Hematopoietic multipotent progenitor cell treated with erythropoietin and hydrocortisone succinate and interleukin-3 and kit ligand, for 8 days (in vitro differentiated cells): ENCODE measurements at regions not wholly inside any gene's neighbourhood (a gene's known extent, or its start where the extent isn't known, plus 50 kb on each side); places are given as distances from the start of the nearest gene placed in this dataset.
"Not testable (repeated sequence)": the region's sequence is repeated elsewhere in the genome, so short reads cannot be mapped to it uniquely, and the experiment has no call there.

Experiments used
- DNase-seq: peaks from one replicate; pipeline ENCODE4 v3.0.0-alpha.2; 2015

- DNase-seq: no peak
Observed at GRCh38 chr6:96276305-96276704, 245.3 kb upstream of the UFL1 start.

GRCh38 chr6:96276856-96277255 is 244.8 kb upstream of the UFL1 start:
- DNase-seq: no peak

- DNase-seq: no peak
Observed at GRCh38 chr6:96279084-96279483, 242.5 kb upstream of the UFL1 start.

DNA sequence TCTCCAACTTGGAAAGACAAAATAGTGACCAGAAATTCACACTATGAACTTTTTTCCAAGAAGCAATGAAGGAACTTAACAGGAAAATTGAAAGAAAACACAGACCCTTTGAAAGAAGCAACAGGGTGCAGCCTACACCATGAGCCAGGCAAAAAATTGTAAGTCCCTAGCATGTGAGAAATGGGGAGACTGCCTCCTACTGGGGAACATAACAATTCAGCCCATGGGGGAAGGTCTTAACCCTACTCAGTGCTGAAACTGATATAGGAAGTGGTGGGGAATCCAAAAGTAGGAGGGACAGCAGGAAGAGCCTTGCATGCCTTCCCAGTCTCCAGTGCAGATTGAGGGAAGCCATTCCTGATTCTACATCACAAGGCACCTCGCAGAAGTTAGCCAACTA is 235.1 kb upstream of the UFL1 start:
- no peak for DNase-seq

DNA sequence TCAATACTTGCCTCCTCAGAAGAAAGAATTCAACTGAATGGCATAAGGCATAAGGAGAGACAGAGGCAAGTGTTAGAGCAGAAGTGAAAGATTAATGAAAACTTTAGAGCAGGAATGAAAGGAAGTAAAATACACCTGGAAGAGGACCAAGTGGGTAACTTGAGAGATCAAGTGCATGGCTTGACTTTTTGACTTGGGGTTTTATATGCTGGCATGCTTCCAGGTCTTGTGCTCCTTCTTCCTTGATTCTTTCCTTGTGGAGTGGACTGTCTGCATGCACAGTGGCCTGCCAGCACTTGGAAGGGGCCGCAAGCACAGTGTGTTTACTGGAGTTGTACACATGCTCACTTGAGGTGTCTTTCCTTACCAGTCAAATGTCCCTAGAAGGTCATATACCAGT is 222.1 kb upstream of the UFL1 start:
- no peak for DNase-seq

GRCh38 chr6:96301023-96301422 is 220.6 kb upstream of the UFL1 start:
- DNase-seq: no peak

GRCh38 chr6:96301781-96302180 is 219.8 kb upstream of the UFL1 start:
- no peak for DNase-seq

DNA sequence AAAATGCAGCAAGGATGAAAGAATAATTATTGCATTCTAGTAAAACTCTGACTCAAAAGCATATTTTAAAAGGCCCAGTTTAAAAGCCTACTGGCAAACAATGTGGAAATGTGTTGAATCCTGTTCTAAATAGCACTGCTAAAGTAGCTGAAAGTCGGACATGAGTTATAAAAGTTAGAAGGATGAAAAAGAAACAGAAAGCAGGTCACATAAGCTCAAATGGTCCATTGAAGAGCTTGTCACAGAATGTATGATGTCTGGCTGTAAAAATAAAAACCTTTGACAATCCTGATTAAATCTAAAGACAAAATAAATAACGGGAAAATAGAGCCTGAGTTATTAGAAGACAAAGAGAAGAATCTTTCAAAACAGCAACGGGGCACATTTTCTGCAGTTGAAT is 218.6 kb upstream of the UFL1 start:
- DNase-seq: no peak

GRCh38 chr6:96304997-96305396 is 216.6 kb upstream of the UFL1 start:
- no peak for DNase-seq

DNA sequence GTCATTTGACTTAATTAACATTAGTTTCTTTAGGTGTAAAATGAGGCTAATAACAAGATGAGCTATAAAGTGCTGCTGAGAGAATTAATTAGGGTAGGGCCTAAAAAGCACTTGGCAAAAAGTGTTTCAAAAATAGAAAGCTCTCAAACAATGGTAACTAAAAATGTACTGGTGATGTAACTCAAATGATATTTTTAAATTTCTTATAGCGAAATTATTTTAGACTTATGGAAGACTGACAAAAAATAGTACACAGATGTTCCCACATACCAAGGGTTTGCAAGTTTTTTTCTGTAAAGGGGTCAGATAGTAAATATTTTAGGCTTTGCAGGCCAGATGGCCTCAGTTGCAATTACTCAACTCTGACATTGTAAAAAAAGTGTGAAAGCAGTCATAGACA is 190.7 kb upstream of the UFL1 start:
- no peak for DNase-seq

- no peak for DNase-seq
Observed at GRCh38 chr6:96340164-96340563, 181.4 kb upstream of the UFL1 start.

- DNase-seq: no peak
Observed at GRCh38 chr6:96345501-96345900, 176.1 kb upstream of the UFL1 start.

GRCh38 chr6:96381246-96381645 is 140.4 kb upstream of the UFL1 start:
- no peak for DNase-seq

DNA sequence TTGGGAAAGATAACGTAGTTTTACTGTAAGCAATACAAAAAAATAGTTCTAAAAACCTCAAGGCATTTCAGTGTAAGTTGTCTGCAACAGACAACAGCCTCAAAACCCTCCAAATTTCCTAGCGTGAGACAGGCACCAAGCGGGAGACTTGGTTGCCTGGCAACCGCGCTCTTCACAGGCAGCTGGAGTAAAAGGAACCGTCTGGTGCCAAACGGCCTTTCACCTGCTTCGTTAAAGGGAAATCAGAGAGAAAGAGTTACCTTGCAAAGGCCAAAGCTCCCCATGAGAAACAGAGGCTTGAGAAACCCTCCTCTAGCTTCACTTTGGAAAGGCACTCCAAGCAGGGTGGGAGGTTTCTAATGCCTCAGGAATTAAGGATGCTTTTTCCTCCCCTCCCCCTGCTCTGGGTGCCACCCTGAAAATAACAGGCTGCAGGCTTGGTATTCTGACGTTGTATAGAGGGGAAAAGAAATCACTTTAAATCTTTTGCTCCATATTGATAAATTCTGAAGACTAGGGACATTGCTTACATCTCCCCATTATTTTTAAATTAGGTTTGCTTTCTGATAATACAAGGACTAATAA is 129.7 kb upstream of the UFL1 start:
- no peak for DNase-seq

DNA sequence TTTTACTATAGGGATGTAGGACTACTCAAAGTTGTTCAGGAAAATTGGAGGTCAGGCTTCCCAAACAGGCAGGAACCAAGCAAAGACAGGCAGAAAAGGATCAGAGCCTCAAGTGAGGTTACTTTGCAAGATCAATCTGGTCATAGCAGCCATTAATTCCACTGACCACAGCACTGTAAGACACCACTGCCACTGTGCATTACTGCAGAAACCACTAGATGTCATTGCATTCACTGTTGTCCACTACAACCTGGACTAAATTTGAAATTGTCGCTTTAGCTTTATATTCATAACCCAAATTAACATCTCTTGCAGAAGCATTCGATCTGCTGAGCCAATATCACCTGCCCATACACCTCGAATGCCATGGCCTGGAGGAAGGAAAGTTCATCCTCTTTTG is 126.9 kb upstream of the UFL1 start:
- no peak for DNase-seq

- DNase-seq: no peak
Observed at GRCh38 chr6:96410467-96410866, 111.1 kb upstream of the UFL1 start.

- DNase-seq: no peak
Observed at GRCh38 chr6:96420294-96420693, 101.3 kb upstream of the UFL1 start.

DNA sequence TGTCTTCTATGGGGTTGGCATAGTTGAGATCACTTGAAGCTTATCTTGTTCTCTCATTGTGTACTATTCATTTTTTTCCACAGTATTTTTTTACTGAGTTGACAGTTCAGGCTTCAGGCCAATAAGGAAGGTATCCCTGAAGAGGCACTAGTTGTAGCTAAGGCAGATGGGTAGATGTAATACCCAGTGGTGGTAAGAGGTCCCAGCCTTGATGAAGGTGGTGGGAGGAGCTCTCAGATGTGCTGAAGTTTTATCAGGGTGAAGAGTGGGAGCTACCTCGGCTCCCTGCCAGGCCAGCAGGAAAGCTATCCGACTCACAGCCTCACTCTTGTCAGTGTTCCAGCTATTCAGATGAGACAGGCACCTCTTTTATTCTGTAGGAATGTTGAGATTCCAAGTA is 87.7 kb upstream of the UFL1 start:
- no peak for DNase-seq

DNA sequence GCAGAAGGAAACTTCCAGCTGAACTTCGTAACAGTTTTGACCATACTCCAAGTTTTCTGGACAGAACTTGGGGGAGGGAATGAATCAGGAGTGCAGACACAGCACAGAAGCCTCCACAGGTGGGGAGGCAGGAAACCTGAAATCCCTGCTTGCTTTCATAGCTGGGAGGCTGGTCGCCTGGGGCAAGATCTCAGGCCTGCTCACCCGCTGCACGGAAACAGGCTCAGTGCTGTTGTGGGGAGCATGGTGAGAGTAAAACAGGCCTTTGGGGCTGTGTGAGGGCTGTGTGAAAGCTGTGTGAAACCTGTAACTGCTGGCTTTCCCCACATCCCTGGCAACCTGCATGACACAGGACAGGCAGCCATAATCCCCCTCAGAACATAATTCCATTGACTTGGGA is 85.2 kb upstream of the UFL1 start:
- DNase-seq: no peak

DNA sequence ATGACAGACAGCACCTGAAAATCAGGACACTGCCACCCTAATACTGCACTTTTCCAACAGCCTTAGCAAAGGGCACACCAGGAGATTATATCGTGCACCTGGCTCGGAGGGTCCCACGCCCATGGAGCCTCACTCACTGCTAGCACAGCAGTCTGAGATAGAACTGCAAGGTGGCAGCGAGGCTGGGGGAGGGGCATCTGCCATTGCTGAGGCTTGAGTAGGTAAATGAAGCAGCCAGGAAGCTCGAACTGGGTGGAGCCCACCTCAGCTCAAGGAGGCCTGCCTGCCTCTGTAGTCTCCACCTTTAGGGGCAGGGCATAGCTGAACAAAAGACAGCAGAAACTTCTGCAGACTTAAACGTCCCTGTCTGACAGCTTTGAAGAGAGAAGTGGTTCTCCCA is 84.4 kb upstream of the UFL1 start:
- not testable (repeated sequence) for DNase-seq

DNA sequence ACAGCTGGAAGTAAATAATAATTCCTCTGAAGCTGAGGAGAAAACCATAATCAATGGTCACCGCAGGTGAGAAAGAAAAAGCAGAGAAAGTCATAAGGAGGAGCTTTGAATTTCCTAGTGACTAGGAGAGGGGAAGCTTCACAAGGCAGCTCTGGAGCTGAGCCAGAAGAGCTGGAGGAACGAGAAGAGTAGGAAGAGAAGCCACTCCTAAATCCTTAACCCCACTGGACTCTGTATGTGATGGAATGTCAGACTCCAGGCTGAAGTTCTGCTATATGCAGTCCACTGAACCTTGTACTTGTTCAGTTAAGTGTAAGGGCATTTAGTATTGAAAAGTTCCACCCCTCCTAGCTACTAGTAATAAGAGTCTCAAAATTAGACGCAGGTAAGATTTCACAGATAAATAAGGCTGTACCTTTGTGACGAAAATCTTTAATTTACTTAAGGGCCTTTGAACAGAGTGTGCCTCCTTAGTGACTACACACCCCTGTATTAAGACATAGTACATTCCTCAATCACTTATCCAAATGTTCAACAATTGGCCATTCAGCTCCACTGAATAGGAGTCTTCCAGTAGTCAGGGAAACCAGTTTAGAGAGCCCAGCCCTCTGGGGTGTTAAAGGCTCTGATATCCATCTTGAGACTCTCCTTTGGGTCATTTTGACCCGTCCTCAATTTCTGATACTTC is 71.4 kb upstream of the UFL1 start:
- no peak for DNase-seq

- no peak for DNase-seq
Observed at GRCh38 chr6:96450770-96451130, 70.9 kb upstream of the UFL1 start.

- DNase-seq: no peak
Observed at GRCh38 chr6:96458771-96459170, 62.8 kb upstream of the UFL1 start.

DNA sequence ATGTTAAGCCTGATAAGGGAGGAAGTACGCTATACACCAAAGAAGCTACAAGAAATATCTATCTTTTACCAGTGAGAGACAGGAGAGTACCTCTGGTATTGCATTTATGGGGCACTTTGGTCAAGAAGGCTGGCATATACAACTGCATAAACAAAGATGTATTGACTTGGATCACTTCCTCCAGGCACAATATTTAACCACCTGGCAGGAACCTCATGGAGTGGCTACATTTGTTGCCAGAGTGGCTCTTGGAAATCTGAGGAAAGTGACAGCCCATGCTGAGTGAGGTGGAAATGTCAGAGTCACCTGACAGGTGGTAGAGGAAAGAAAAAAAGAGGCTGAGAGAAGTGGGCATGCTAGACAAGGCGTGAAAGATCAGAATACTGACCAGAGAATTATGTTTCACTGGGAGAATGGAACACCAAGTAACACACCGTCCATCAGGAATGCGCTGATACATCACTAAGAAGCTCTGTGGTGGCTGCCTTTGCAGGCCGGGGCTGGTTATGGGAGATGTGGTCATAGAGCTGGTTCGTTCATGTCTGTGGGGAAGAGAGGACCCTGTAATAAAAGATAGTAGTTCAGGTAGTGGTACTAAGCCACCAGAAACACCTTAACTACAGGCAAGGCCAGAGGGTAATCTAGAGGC is 61.4 kb upstream of the UFL1 start:
- DNase-seq: no peak
